ENCODE measurements at regions not wholly inside any gene's neighbourhood (a gene's known extent, or its start where the extent isn't known, plus 50 kb on each side); places are given as distances from the start of the nearest gene placed in this dataset.

- no peak for FAIRE-seq
Observed at GRCh38 chr7:91372323-91372722, 108.1 kb downstream of the FZD1 start.

GRCh38 chr7:91373111-91373800 is 109.0 kb downstream of the FZD1 start:
- Histone ChIP-seq H3K36me3 (ENCODE audit: control insufficient read depth, insufficient read depth, low read length) (no peaks in the 10 kb centered on the region), H3K4me3 (ENCODE audit: low read depth, low read length) (no peak overlapping the region), H3K27me3 (ENCODE audit: control insufficient read depth, insufficient read depth, low read length) (no peaks in the 10 kb centered on the region)
- no peak for FAIRE-seq
- no peak for DNase-seq (ENCODE audit: low read depth)
- no peak for TF ChIP-seq CTCF (IDR thresholded peaks at IDR 0.05; ENCODE audit: insufficient read depth, low read length, severe bottlenecking)

More at GRCh38 chr7:91372323-91372722, 108.1 kb downstream of the FZD1 start:
- DNase-seq (ENCODE audit: low read depth) = no peak
- Histone ChIP-seq H3K27me3 (ENCODE audit: control insufficient read depth, insufficient read depth, low read length) (no peaks in the 10 kb centered on the region), H3K4me3 (ENCODE audit: low read depth, low read length) (no peak overlapping the region), H3K36me3 (ENCODE audit: control insufficient read depth, insufficient read depth, low read length) (no peaks in the 10 kb centered on the region)
- TF ChIP-seq CTCF (IDR thresholded peaks at IDR 0.05; ENCODE audit: insufficient read depth, low read length, severe bottlenecking) = no peak

- no peak for TF ChIP-seq CTCF (IDR thresholded peaks at IDR 0.05; ENCODE audit: insufficient read depth, low read length, severe bottlenecking)
- Histone ChIP-seq H3K27me3 (ENCODE audit: control insufficient read depth, insufficient read depth, low read length) (no peaks in the 10 kb centered on the region), H3K4me3 (ENCODE audit: low read depth, low read length) (no peak overlapping the region), H3K36me3 (ENCODE audit: control insufficient read depth, insufficient read depth, low read length) (no peaks in the 10 kb centered on the region)
- DNase-seq (ENCODE audit: low read depth) (no peak), FAIRE-seq (no peak)
Observed at GRCh38 chr7:91374321-91374989, 110.2 kb downstream of the FZD1 start.

GRCh38 chr7:91375378-91375777 is 111.1 kb downstream of the FZD1 start:
- no peak overlapping the region for H3K4me3 ChIP-seq (ENCODE audit: low read depth, low read length)
- H3K27me3 ChIP-seq (ENCODE audit: control insufficient read depth, insufficient read depth, low read length) = no peaks in the 10 kb centered on the region
- TF ChIP-seq CTCF (IDR thresholded peaks at IDR 0.05; ENCODE audit: insufficient read depth, low read length, severe bottlenecking) = no peak
- FAIRE-seq = no peak
- DNase-seq (ENCODE audit: low read depth) = no peak
- no peaks in the 10 kb centered on the region for H3K36me3 ChIP-seq (ENCODE audit: control insufficient read depth, insufficient read depth, low read length)

GRCh38 chr7:91378131-91378530 is 113.9 kb downstream of the FZD1 start:
- Histone ChIP-seq H3K4me3 (ENCODE audit: low read depth, low read length) (no peak overlapping the region), H3K27me3 (ENCODE audit: control insufficient read depth, insufficient read depth, low read length) (no peaks in the 10 kb centered on the region), H3K36me3 (ENCODE audit: control insufficient read depth, insufficient read depth, low read length) (no peaks in the 10 kb centered on the region)
- TF ChIP-seq CTCF (IDR thresholded peaks at IDR 0.05; ENCODE audit: insufficient read depth, low read length, severe bottlenecking) = no peak
- DNase-seq (ENCODE audit: low read depth) (no peak), FAIRE-seq (no peak)
